ENCODE measurements at regions not wholly inside any gene's neighbourhood (a gene's known extent, or its start where the extent isn't known, plus 50 kb on each side); places are given as distances from the start of the nearest gene placed in this dataset.

DNA sequence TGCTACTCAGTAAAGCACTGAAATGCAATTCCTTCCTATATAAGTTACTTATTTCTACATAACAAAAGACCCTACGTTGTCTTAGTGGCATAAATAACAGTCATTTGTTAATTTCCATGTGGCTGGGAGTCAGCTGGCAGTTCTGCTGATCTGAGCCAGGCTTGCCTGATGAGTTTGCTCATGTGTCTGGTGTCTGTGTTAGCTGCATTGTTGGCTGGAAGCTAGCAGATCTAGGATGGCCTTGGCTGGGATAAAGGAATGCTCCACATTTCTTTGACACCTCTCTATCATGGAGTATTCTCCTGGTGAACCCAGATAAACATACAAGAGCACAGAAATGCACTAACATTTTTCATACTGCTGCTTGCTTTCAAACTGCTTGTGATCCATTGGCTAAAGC is 264.4 kb upstream of the MON1B start:
- TF ChIP-seq, protein P1, sequence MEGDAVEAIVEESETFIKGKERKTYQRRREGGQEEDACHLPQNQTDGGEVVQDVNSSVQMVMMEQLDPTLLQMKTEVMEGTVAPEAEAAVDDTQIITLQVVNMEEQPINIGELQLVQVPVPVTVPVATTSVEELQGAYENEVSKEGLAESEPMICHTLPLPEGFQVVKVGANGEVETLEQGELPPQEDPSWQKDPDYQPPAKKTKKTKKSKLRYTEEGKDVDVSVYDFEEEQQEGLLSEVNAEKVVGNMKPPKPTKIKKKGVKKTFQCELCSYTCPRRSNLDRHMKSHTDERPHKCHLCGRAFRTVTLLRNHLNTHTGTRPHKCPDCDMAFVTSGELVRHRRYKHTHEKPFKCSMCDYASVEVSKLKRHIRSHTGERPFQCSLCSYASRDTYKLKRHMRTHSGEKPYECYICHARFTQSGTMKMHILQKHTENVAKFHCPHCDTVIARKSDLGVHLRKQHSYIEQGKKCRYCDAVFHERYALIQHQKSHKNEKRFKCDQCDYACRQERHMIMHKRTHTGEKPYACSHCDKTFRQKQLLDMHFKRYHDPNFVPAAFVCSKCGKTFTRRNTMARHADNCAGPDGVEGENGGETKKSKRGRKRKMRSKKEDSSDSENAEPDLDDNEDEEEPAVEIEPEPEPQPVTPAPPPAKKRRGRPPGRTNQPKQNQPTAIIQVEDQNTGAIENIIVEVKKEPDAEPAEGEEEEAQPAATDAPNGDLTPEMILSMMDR (IDR thresholded peaks at IDR 0.05), result no peak
- no peak for TF ChIP-seq POLR2AphosphoS5 (IDR thresholded peaks at IDR 0.05)

Data from breast epithelium (tissue), 3 donors.